CD4-positive, alpha-beta T cell treated with Interleukin-2 at 100 ng/mL for 4 hours (primary cell): ENCODE measurements at regions not wholly inside any gene's neighbourhood (a gene's known extent, or its start where the extent isn't known, plus 50 kb on each side); places are given as distances from the start of the nearest gene placed in this dataset.
"Not testable (repeated sequence)": the region's sequence is repeated elsewhere in the genome, so short reads cannot be mapped to it uniquely, and the experiment has no call there.

Experiments used
- DNase-seq: peaks from one replicate; pipeline ENCODE4 v3.0.0-alpha.2; 2020; ENCODE audit warnings: low spot score

DNA sequence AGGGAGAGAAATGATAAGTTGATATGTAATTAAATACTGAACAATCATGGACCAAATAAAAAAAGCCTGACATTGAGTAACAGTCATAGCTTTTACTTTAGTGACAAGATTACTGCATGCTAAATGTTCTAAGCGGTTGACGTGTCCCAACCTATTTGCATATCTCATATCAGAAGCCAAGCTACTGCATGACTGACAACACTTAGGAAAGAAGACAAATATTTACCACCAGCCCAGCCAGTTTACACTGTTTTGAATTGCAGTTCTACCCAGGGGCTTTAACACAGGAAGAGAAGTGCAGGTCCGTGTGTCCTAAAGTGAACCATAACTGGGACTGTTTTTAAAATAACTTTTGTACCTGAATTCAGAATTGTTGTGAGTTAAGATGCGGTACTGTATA lies 219.9 kb downstream of the PRDM9 start:
- no peak for DNase-seq

DNA sequence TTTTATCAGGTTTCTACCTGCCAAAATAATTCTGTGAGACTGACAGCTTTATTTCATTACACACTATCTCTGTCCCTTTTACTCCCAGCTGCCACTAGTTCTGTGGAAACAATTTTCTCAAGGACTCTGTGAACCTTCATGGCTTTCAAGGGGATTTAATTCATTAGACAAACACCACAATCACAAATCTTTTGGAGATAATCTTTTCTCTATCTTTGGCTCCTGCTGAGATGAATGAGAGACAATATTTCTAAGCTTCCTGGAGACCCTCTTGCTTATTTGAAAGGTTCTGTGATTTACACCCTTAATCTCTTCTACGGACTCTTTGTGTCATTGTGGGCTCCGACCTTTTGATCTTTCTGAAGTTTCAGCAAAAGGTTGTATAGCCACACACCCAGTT lies 222.6 kb downstream of the PRDM9 start:
- DNase-seq = no peak

- no peak for DNase-seq
These were observed 232.6 kb downstream of the PRDM9 start for GRCh38 chr5:23740029-23740428.

DNA sequence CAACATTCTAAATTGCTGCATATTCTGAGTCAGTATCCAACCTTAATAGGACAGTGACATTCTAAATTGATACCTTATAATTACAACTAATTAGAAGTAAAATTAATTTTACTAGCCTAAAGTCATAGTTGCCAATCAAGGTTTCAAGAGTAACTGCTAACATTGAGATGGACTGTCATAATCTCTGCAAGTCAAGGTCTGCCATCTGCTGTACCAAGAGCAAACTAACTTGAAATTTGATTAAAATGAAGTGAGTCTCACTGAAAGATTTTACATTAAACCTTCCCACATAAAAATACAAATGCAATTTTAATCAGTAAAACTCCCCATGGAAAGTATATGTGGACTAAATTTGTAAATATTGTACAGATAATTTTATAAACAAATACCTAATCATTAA lies 235.3 kb downstream of the PRDM9 start:
- DNase-seq = no peak

DNA sequence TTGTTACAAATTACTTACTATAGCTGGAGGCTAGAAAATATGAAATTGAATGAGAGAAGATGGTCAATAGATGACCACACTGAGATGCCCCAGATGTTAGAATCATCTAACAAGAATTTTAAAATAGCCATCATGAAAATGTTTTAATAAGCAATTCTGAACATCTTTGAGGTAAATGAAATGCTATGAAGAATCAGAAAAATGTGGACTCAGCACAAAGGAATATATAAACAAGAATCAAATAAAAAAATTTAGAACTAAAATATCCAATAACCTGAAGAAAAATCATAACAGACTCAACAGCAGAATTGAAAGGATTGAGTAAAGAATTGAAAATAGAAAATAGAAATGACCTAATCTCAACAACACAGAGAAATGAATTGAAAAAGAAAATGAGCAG lies 248.5 kb downstream of the PRDM9 start:
- no peak for DNase-seq

- no peak for DNase-seq
These were observed 249.4 kb downstream of the PRDM9 start for GRCh38 chr5:23756779-23757178.

DNA sequence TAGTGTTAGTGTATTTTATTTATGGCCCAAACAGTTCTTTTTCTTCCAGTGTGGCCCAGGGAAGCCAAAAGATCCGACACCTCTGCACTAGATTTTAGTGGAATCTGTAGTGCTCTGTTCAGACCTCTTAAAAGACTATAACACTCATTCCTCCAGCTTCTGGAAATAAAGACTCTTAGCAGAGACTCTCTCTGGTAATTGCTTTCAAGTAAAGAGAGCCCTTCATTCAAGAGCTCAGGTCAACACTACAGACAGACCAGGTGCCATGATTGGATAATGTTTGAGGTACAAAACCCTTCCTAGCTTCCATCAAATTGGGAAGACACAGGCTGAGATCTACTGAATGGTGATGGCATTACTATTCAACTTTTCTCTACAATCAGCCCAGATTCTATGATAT lies 255.8 kb downstream of the PRDM9 start:
- DNase-seq = no peak

DNA sequence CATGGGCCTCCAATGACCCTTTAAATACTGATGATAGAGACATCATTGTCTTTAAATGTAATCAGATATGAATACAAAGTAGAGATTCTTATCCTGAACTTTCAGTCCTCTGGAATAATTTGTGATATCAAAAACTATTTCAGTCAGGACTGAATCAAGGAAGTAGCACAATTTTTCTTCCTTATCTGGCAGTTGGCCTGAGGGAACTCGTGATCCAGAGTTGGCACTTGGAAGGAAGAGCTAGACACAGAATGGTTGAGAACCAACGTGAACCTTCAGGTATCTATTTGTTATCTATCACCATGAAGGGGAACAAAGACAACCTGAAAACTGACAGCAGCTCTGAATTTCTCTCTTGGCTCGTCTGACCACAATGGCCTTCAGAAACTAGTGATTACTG lies 269.3 kb downstream of the PRDM9 start:
- DNase-seq = no peak

DNA sequence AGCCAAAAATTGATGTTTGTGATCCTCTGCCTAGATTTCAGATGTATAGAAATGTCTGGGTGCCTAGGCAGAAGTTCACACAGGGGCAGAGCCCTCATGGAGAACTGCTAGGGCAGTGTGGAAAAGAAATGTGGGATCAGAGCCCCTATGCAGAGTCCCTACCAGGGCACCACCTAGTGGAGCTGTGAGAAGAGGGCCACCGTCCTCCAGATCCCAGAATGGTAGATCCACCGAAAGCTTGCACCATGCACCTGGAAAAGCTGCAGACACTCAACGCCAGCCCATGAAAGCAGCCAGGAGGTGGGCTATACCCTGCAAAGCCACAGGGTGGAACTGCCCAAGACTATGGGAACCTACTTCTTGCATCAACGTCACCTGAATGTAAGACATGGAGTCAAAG lies 292.9 kb downstream of the PRDM9 start:
- DNase-seq = not testable (repeated sequence)

GRCh38 chr5:23820765-23821471 lies 313.5 kb downstream of the PRDM9 start:
- DNase-seq = no peak

GRCh38 chr5:23823521-23823920 lies 316.1 kb downstream of the PRDM9 start:
- no peak for DNase-seq

DNA sequence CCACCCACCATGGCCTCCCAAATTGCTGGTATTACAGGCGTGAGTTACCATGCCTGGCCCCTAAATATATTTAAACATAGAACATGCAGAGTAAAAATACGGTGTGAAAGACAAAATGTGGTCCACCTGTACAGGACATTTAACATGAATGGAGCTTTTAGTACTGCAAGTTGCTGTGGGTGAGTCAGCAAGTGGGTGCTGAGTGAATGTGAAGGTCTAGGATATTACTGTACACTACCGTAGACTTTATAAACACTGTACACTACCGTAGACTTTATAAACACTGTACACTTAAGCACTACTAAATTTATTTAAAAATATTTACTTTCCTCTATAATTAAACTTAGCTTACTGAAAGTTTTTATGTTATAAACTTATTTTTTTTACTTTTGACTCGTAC lies 317.8 kb downstream of the PRDM9 start:
- DNase-seq = no peak

DNA sequence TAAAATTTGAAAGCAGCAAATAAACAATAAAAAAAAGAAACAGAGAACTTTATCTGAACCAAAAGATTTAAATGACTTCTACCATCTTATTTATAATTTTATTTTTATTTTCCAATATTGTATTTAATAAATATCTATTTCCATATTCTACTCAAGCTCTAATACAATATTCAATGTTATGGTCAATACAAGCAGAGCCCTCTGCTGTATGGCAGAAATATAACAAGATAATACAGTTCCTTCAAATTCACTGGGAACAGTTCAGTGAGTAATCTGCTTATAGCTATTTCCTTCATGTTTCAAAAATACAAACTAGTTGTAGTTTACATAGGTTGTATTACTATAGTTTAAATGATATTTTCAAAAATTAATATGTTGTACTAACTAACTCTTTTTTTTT lies 332.7 kb downstream of the PRDM9 start:
- DNase-seq = no peak

DNA sequence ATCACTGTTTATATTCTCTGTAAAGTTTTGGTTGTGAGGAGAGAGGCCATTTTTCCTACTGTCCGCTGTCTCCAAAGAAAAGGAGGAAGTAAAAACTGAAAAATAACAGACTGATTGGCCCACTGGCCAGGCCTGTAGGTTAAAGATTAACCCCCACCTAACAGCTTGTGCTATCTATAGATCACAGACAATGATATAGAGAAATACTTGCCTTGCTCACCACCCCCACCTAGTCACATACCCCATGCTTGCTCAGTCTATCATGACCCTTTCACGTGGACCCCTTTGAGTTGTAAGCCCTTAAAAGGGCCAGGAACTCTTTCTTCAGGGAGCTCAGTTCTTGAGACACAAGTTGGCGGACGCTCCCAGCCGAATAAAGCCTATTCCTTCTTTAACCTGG lies 357.4 kb downstream of the PRDM9 start:
- DNase-seq = no peak

GRCh38 chr5:23877847-23878246 lies 370.4 kb downstream of the PRDM9 start:
- no peak for DNase-seq

- DNase-seq = no peak
These were observed 377.1 kb downstream of the PRDM9 start for GRCh38 chr5:23884405-23885031.

DNA sequence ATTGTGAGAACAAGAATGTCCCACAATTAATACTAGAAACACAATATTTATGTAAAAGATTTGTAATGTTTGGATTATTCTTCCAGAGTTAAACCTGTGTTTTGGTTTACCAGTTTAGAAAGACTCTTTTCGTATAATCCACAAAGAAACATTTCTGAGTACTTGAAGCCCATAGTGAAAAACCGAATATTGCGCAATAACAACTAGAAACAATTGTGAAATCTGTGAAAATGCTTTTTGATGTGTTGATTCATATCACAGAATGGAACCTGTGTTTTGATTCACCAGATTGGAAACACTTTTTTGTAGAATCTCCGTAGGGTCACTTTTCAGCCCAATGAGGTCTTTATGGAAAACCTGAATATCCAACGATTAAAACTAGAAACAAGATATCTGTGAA lies 386.2 kb downstream of the PRDM9 start:
- no peak for DNase-seq

DNA sequence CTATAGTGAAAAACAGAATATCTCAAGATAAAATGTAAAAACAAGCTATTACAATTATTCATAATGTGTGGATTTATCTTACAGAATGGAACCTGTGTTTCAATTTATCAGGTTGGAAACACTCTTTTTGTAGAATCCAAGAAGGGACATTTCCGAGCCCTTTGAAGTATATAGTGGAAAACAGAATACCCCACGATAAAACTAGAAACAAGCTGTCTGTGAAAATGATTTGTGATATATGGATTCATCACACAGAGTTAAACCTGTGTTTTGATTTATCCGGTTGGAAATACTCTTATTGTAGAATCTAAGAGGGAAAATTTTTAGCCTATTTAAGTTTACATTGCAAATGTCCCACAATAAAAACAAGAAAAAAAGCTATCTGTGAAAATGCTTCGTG lies 388.2 kb downstream of the PRDM9 start:
- no peak for DNase-seq

GRCh38 chr5:23930985-23931384 lies 423.6 kb downstream of the PRDM9 start:
- DNase-seq = no peak

DNA sequence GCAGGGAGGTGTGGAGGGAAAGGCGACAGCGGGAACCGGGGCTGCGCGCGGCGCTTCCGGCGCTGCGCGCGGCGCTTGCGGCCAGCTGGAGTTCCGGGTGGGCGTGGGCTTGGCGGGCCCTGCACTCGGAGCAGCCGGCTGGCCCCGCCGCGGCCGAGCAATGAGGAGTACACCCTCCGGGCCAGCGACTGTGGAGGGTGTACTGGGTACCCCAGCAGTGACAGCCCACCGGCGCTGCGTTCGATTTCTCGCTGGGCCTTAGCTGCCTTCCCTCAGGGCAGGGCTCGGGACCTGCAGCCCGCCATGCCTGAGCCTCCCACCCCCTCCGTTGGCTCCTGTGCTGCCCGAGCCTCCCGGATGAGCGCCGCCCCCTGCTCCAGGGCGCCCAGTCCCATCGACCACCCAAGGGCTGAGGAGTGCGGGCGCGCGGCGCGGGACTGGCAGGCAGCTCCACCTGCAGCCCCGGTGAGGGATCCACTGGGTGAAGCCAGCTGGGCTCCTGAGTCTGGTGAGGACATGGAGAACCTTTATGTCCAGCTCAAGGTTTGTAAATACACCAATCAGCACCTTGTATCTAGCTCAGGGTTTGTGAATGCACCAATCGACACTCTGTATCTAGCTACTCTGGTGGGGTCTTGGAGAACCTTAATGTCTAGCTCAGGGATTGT lies 444.0 kb downstream of the PRDM9 start:
- not testable (repeated sequence) for DNase-seq

- DNase-seq = no peak
These were observed 456.0 kb downstream of the PRDM9 start for GRCh38 chr5:23963449-23963848.

DNA sequence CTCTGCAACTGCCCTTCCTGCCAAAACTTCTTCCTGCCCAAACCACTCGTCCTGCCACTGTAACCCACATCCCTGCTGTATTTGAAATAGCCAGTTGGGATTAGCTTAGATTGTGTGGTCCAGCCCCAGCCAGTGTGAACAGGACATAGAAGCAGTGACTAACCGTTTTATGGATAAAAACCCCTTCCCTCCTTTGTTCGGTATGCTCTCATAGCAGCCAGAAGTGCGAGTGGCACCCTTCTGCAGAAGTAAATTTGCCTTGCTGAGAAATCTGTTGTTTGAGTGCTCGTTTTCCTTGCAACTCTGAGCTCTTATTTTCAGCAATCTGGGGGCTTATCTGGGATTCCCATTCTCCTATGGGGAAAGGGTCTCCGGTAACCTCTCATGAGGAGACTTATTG lies 470.0 kb downstream of the PRDM9 start:
- DNase-seq = no peak

DNA sequence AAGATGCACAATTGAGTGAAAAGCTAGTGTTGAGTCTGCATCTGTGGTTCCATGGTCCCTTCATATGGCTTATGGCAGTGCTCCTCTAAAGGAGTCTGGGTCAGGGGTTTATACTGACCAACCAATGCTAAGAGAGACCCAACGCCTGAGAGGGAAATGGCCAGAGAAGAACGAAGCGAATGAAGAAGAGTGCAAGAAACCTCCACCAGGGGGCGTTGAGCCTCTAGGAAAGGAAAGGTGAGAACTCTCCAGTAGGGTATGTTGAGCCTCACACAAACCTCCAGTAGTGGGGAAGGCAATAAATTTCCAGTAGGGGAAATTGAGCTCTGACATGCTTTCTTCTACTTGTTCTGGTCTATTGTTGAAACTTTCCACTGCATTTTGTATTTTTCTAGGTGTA lies 470.6 kb downstream of the PRDM9 start:
- no peak for DNase-seq

DNA sequence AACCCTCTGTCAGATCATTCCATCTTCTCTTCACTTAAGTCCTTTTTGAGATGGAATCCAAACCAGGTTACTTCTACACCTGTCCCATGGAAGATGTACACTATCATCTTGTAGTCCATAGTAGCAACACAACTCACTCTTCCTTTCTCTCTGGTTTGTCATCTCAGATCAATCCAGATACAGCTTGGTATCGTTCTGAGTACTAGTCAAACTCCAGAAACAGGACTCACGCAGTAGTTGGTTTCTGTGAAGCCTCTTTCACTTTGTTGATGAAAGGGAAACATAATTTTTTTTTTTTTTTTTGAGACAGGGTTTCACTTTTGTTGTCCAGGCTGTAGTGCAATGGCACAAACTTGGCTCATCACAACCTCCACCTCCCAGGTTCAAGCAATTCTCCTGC lies 484.0 kb downstream of the PRDM9 start:
- DNase-seq = no peak
